Heart left ventricle (tissue), 16 donors: ENCODE measurements at regions not wholly inside any gene's neighbourhood (a gene's known extent, or its start where the extent isn't known, plus 50 kb on each side); places are given as distances from the start of the nearest gene placed in this dataset.
A peak's percentile ranks its signal among the peaks of the same experiment; 100 is the strongest.

ENCODE experiments used
- ATAC-seq, 4 donors: fragments of 200-7000 bp; cut with Tn5 transposase; one replicate each; pipeline ENCODE4 v1.9.1; 2020 to 2022; ENCODE audit warnings: moderate library complexity in 4 of 4, mild to moderate bottlenecking in 3 of 4, moderate number of reproducible peaks in 1 of 4
- DNase-seq, 5 donors: peaks; one replicate each; pipeline ENCODE4 v3.0.0-alpha.2; 2020
- H3K27ac ChIP-seq, 12 donors: fragments of 200-600 bp; sonication (generic) in 4 of 12; one replicate each; pipeline versions ENCODE4 v1.5.0 to v1.8.0; 2016 to 2022; ENCODE audit warnings: mild to moderate bottlenecking in 2 of 12
- H3K27me3 ChIP-seq, 9 donors: fragments of 200-600 bp; sonication (generic) in 2 of 9; one replicate each; pipeline versions ENCODE4 v1.5.1 to v1.8.0; 2016 to 2022; ENCODE audit warnings: mild to moderate bottlenecking in 3 of 9
- H3K36me3 ChIP-seq, 9 donors: fragments of 200-600 bp; sonication (generic) in 2 of 9; one replicate each; pipeline versions ENCODE4 v1.5.0 to v1.8.0; 2018 to 2022; ENCODE audit warnings: mild to moderate bottlenecking in 2 of 9
- H3K4me1 ChIP-seq, 12 donors: fragments of 200-600 bp; sonication (generic) in 4 of 12; one replicate each; pipeline versions ENCODE4 v1.5.0 to v1.8.0; 2016 to 2022; ENCODE audit warnings: mild to moderate bottlenecking in 3 of 12
- H3K4me3 ChIP-seq, 12 donors: fragments of 200-600 bp; sonication (generic) in 4 of 12; one replicate each; pipeline versions ENCODE4 v1.5.0 to v1.8.0; 2017 to 2022; ENCODE audit warnings: mild to moderate bottlenecking in 9 of 12, moderate library complexity in 4 of 12
- H3K9me3 ChIP-seq, 12 donors: fragments of 200-600 bp; sonication (generic) in 4 of 12; one replicate each; pipeline versions ENCODE4 v1.5.0 to v1.8.0; 2016 to 2022; ENCODE audit warnings: mild to moderate bottlenecking in 1 of 12
- POLR2A ChIP-seq, 2 donors: fragments of 450-650 bp; IDR thresholded peaks; one replicate each; pipeline ENCODE4 v1.6.1; 2017; ENCODE audit warnings: antibody characterized with exemption in 2 of 2, mild to moderate bottlenecking in 2 of 2, moderate library complexity in 2 of 2
- WGBS, 4 donors: extraction: QIAGEN DNeasy Blood & Tissue Kit in 2 of 4; methylation state at CpG; one replicate each; pipeline versions ENCODE4 v1.1.5 to v1.1.7; 2013 to 2018; 5-methylcytosine and 5-hydroxymethylcytosine counted together
- intact Hi-C, 10 donors: fragments of 100-400 bp; cut with DNase I; formaldehyde crosslinking; loops; one replicate each; pipeline versions ENCODE4 v1.11.1 to v1.14.2; 2022
- TF ChIP-seq, protein P1 (sequence below), 12 donors: fragments of 200-600 bp; sonication (generic) in 4 of 12; IDR thresholded peaks; one replicate each; pipeline versions ENCODE4 v1.5.0 to v1.8.0; 2018 to 2022; ENCODE audit warnings: antibody characterized with exemption in 12 of 12, mild to moderate bottlenecking in 5 of 12
- donor health status: ischemic (EF 13 %, LVEDD 7.1; RV severe dilation, severe dysfunction).
- donor health status: healthy with polysubstance abuse.
- donor health status: DM: no; HTN: yes; CAD: no.
- donor health status: DM: no; HTN: no; CAD: no.
- donor health status: ischemic (EF 25% LVEDD 6.9; RV normal size, moderate dysfunction).
- donor health status: ischemic (EF 25% LVEDD 5.7; RV mildly dilated, moderate dysfunction).
- donor health status: healthy.
- donor health status: DM: yes; HTN: yes; CAD: no.
- donor health status: ischemic (EF 35%, LVEDD 5.7; RV mildly dilated, moderate dysfunction).
- donor health status: nonischemic (EF 11% LVEDD 7.7; RV severe dilation, severe dysfunction).
- donor health status: DM: yes; HTN: yes; CAD: no.
- donor health status: PGD.
- donor health status: ischemic (EF 29% LVEDD 5.4; RV normal size, mild dysfunction).
- donor health status: nonischemic (EF 23%, LVEDD 6.1; RV moderate dilation, normal function).

DNA sequence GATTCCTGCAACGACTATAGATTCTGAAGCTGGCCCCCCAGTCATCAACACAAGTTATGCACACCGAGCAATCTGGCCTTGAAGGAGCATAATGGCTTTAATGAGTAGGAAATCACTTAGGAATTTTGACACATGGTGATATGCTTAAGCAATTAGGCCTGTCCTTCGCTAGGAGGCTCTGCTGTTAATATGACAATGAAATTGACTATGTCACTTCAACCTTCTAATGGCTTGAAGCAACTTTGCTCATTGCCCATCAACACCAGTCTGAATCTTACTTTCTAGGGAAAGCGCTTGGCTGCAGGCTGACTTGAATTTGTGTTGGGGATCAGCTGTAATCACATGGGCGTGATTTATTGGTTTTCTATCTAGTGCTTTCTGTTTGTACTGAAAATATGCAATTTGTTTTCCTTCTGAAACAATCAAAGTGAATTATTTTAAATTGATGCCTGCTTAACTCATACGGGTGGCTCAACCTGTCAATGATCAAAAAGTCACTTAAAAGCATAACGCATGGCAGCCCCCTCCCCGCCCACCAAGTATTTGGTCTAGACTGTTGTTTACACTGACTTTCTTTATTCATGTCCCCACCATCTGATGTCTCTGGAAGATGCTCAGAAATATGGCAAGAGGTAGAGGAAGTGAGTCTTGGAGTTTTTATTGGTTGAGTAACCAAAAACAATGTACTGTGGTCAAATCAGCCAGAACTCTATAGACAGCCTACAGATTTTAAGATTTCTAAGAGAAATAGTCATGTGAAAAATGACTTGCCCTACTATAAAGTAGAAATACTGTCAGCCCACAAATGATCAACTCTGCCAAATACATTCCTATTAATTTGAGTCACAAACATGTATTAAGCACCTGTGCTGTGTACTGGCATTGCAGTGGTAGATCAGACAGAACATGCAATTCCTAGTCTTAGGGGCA lies 344.9 kb downstream of the RBM43 start:
- ATAC-seq: no peak
- Histone ChIP-seq H3K27ac (no peak overlapping the region), H3K9me3 (no peaks in the 10 kb centered on the region), H3K4me1 (peaks cover 0 to 3% (median 0%) of the 10 kb centered on the region in 12 donors), H3K27me3 (no peaks in the 10 kb centered on the region), H3K36me3 (no peaks in the 10 kb centered on the region), H3K4me3 (no peak overlapping the region)
- intact Hi-C loops: no loop called here
- 83 to 87% (median 84%) methylated on average over 8 of the region's 8 CpGs for WGBS, 4 donors
- DNase-seq: no peak
- no peak for TF ChIP-seq POLR2A (IDR thresholded peaks at IDR 0.05)
- TF ChIP-seq, protein P1, sequence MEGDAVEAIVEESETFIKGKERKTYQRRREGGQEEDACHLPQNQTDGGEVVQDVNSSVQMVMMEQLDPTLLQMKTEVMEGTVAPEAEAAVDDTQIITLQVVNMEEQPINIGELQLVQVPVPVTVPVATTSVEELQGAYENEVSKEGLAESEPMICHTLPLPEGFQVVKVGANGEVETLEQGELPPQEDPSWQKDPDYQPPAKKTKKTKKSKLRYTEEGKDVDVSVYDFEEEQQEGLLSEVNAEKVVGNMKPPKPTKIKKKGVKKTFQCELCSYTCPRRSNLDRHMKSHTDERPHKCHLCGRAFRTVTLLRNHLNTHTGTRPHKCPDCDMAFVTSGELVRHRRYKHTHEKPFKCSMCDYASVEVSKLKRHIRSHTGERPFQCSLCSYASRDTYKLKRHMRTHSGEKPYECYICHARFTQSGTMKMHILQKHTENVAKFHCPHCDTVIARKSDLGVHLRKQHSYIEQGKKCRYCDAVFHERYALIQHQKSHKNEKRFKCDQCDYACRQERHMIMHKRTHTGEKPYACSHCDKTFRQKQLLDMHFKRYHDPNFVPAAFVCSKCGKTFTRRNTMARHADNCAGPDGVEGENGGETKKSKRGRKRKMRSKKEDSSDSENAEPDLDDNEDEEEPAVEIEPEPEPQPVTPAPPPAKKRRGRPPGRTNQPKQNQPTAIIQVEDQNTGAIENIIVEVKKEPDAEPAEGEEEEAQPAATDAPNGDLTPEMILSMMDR (IDR thresholded peaks at IDR 0.05): no peak

DNA sequence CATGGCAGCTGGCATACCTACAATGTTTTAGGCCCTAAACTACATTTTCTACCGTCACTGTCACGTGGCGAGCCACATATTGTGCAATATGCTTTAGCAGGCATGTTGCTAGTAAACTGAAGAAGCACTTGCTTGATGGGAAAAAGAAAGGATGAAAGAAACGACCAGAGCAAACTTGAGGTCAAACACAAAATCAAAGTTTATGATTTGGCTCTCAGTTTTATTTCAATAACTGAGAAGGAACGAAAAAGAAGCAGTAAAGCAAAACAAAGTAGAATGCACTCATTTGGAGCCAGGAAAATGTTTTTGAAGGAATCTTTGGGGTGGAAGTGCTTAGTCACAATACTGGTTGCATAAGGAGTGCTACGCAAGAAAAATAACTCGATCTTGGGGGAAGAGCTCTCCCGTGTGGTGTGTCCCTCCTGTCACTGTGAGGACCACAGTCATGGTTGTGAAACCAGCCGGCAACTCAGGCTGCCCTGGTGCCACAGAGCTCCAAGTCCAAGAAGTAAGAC lies 349.8 kb downstream of the RBM43 start:
- H3K36me3 ChIP-seq: no peaks in the 10 kb centered on the region
- peaks cover 0 to 3% (median 0%) of the 10 kb centered on the region in 12 donors for H3K4me1 ChIP-seq
- TF ChIP-seq POLR2A (IDR thresholded peaks at IDR 0.05): no peak
- TF ChIP-seq, protein P1 (IDR thresholded peaks at IDR 0.05): peak in 6 of 12 donors; percentile 15 to 51 (median 27)
- intact Hi-C loops: no loop called here
- ATAC-seq: peak; percentile 80 to 95 (median 88)
- peak in 4 of 5 donors; percentile 29 to 63 (median 50) for DNase-seq
- peak overlapping the region in 8 of 12 donors; percentile 4 to 52 (median 38) for H3K27ac ChIP-seq
- WGBS, 4 donors: 47 to 64% (median 48%) methylated on average over 9 of the region's 9 CpGs
- no peaks in the 10 kb centered on the region for H3K27me3 ChIP-seq
- no peaks in the 10 kb centered on the region for H3K9me3 ChIP-seq
- H3K4me3 ChIP-seq: no peak overlapping the region

GRCh38 chr2:150909613-150910012 lies 352.1 kb downstream of the RBM43 start:
- no peak for DNase-seq
- Histone ChIP-seq H3K4me3 (no peak overlapping the region), H3K27ac (no peak overlapping the region), H3K9me3 (no peaks in the 10 kb centered on the region), H3K27me3 (no peaks in the 10 kb centered on the region), H3K36me3 (no peaks in the 10 kb centered on the region), H3K4me1 (peaks cover 0 to 3% (median 0%) of the 10 kb centered on the region in 12 donors)
- intact Hi-C loops: no loop called here
- WGBS, 4 donors: 86 to 95% (median 90%) methylated on average over 1 of the region's 1 CpG
- no peak for ATAC-seq
- TF ChIP-seq POLR2A (IDR thresholded peaks at IDR 0.05): no peak
- TF ChIP-seq, protein P1 (IDR thresholded peaks at IDR 0.05): peak in 1 of 12 donors; percentile 5

- H3K27me3 ChIP-seq: no peaks in the 10 kb centered on the region
These were observed 352.6 kb downstream of the RBM43 start for GRCh38 chr2:150909090-150909489.

More at GRCh38 chr2:150909090-150909489, 352.6 kb downstream of the RBM43 start:
- Histone ChIP-seq H3K4me3 (no peak overlapping the region), H3K4me1 (peaks cover 0 to 3% (median 0%) of the 10 kb centered on the region in 12 donors), H3K36me3 (no peaks in the 10 kb centered on the region), H3K9me3 (no peaks in the 10 kb centered on the region), H3K27ac (no peak overlapping the region)
- DNase-seq: no peak
- TF ChIP-seq POLR2A (IDR thresholded peaks at IDR 0.05): no peak
- TF ChIP-seq, protein P1 (IDR thresholded peaks at IDR 0.05): no peak
- intact Hi-C loops: no loop called here
- no peak for ATAC-seq
